ENCODE measurements at regions not wholly inside any gene's neighbourhood (a gene's known extent, or its start where the extent isn't known, plus 50 kb on each side); places are given as distances from the start of the nearest gene placed in this dataset.

GRCh38 chr1:244230470-244230869 lies 179.4 kb downstream of the ZBTB18 start:
- Histone ChIP-seq H3K27me3 (replicated peaks; ENCODE audit: control insufficient read depth, insufficient read depth, low read length) (no peaks in the 10 kb centered on the region), H3K4me3 (replicated peaks; ENCODE audit: low read depth, low read length) (no peak overlapping the region), H3K36me3 (ENCODE audit: control insufficient read depth, insufficient read depth, low read length) (no peaks in the 10 kb centered on the region)
- DNase-seq (ENCODE audit: extremely low read depth, insufficient read length), result no peak
- TF ChIP-seq CTCF (IDR thresholded peaks at IDR 0.05; ENCODE audit: insufficient read depth, low read length, poor library complexity, severe bottlenecking), result no peak

DNA sequence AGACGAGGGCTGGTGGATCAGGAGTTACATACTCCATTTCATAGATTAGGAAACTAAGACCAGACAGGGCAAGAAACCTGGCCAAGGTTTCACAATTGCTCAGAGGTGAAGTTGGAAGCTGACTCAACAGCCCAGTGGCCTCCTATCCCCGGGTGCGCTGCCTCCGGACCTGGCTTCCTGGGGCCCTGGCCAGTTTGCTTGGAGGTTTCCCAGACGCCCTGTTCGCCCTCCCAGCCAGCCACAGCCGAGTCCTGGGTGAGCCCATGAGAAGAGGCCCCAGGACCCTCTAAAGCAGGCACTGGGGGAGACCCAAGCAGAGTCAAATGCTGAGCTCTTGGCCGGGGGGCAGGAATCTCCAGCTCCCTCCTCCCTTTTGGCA lies 180.1 kb downstream of the ZBTB18 start:
- Histone ChIP-seq H3K4me3 (replicated peaks; ENCODE audit: low read depth, low read length) (no peak overlapping the region), H3K36me3 (ENCODE audit: control insufficient read depth, insufficient read depth, low read length) (no peaks in the 10 kb centered on the region), H3K27me3 (replicated peaks; ENCODE audit: control insufficient read depth, insufficient read depth, low read length) (no peaks in the 10 kb centered on the region)
- no peak for DNase-seq (ENCODE audit: extremely low read depth, insufficient read length)
- no peak for TF ChIP-seq CTCF (IDR thresholded peaks at IDR 0.05; ENCODE audit: insufficient read depth, low read length, poor library complexity, severe bottlenecking)

- Histone ChIP-seq H3K27me3 (replicated peaks; ENCODE audit: control insufficient read depth, insufficient read depth, low read length) (no peaks in the 10 kb centered on the region), H3K36me3 (ENCODE audit: control insufficient read depth, insufficient read depth, low read length) (no peaks in the 10 kb centered on the region), H3K4me3 (replicated peaks; ENCODE audit: low read depth, low read length) (no peak overlapping the region)
- no peak for DNase-seq (ENCODE audit: extremely low read depth, insufficient read length)
- no peak for TF ChIP-seq CTCF (IDR thresholded peaks at IDR 0.05; ENCODE audit: insufficient read depth, low read length, poor library complexity, severe bottlenecking)
These were observed 180.7 kb downstream of the ZBTB18 start for GRCh38 chr1:244231572-244232315.

DNA sequence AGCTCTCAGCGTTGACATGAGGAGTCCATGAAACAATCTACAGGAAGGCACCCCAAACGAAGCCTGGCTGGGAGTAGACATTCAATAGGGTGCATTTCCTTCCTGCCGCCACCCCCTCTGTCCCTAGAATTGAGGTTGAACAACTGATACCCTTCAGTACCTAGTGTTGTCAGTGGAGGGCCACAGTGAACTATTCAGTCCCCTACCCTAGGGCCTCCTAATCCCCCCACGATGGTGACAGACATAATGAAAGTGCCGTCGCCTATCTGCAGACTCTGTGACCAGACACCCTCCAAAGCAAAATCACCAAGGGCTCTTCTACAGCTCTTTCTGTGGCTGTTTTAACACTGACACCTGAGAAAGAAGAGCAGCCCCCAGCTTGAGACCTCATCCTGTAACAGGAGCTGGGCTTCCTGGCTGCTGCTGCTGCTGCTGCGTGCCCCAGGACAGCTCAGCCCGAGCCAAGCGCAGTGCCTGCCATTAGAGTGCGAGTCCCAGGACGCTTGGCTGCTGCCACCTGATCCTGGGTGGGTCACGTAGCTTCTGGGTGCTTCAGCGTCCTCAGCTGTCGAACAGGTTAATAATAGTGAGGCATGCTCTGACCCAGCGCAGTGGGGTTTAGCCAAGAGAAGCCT lies 183.0 kb downstream of the ZBTB18 start:
- H3K36me3 ChIP-seq (ENCODE audit: control insufficient read depth, insufficient read depth, low read length), result no peaks in the 10 kb centered on the region
- H3K4me3 ChIP-seq (replicated peaks; ENCODE audit: low read depth, low read length), result no peak overlapping the region
- DNase-seq (ENCODE audit: extremely low read depth, insufficient read length), result no peak
- TF ChIP-seq CTCF (IDR thresholded peaks at IDR 0.05; ENCODE audit: insufficient read depth, low read length, poor library complexity, severe bottlenecking), result no peak
- H3K27me3 ChIP-seq (replicated peaks; ENCODE audit: control insufficient read depth, insufficient read depth, low read length), result no peaks in the 10 kb centered on the region

GRCh38 chr1:244235157-244235556 lies 184.1 kb downstream of the ZBTB18 start:
- Histone ChIP-seq H3K27me3 (replicated peaks; ENCODE audit: control insufficient read depth, insufficient read depth, low read length) (no peaks in the 10 kb centered on the region), H3K4me3 (replicated peaks; ENCODE audit: low read depth, low read length) (no peak overlapping the region), H3K36me3 (ENCODE audit: control insufficient read depth, insufficient read depth, low read length) (no peaks in the 10 kb centered on the region)
- no peak for DNase-seq (ENCODE audit: extremely low read depth, insufficient read length)
- no peak for TF ChIP-seq CTCF (IDR thresholded peaks at IDR 0.05; ENCODE audit: insufficient read depth, low read length, poor library complexity, severe bottlenecking)
